T-cell (primary cell): ENCODE measurements at regions not wholly inside any gene's neighbourhood (a gene's known extent, or its start where the extent isn't known, plus 50 kb on each side); places are given as distances from the start of the nearest gene placed in this dataset.
A peak's percentile ranks its signal among the peaks of the same experiment; 100 is the strongest.

ENCODE experiments used
- ATAC-seq, 4 experiments: fragments of 200-7000 bp in 3 of 4; fragments of 150-1000 bp in 1 of 4; cut with Tn5 transposase; replicated peaks in 1 of 4; 1 replicate in 3 of 4; 2 replicates in 1 of 4; pipeline ENCODE4 v1.10.0; 2021; ENCODE audit warnings: moderate library complexity in 3 of 4, mild to moderate bottlenecking in 2 of 4, moderate number of reproducible peaks in 1 of 4
- CTCF ChIA-PET, 2 donors: fragments of 300-600 bp; sonication (Branson Sonifier 250); formaldehyde crosslinking; loops; one replicate each; lab custom pipeline; 2022; ENCODE audit warnings: antibody characterized with exemption in 2 of 2; lab: Charles Lee
- POLR2A ChIA-PET, 2 donors: fragments of 300-600 bp; sonication (Branson Sonifier 250); formaldehyde crosslinking; loops; one replicate each; lab custom pipeline; 2022; ENCODE audit warnings: antibody characterized with exemption in 2 of 2; lab: Charles Lee
- DNase-seq, 35 experiments: peaks; one replicate each; pipeline versions ENCODE4 v3.0.0 to v3.0.0-alpha.2; 2013 to 2023
- H3K27ac ChIP-seq: one replicate; pipeline ENCODE4 v1.5.1; 2013; ENCODE audit warnings: low read length
- H3K27me3 ChIP-seq, 2 experiments: replicated peaks in 1 of 2; 1 replicate in 1 of 2; 2 replicates in 1 of 2; pipeline versions ENCODE4 v1.6.1 to v1.7.0; 2013; ENCODE audit warnings: low read length in 1 of 2, mixed read lengths in 1 of 2; ENCODE audit not compliant: control insufficient read depth in 2 of 2, insufficient read depth in 2 of 2; ENCODE audit errors: extremely low read depth in 1 of 2
- H3K36me3 ChIP-seq, 2 donors: 1 replicate in 1 of 2; 2 replicates in 1 of 2; pipeline versions ENCODE4 v1.6.1 to v1.7.0; 2013; ENCODE audit warnings: low read length in 1 of 2; ENCODE audit not compliant: control insufficient read depth in 2 of 2, insufficient read depth in 1 of 2; ENCODE audit errors: extremely low read depth in 1 of 2
- H3K4me1 ChIP-seq, 2 experiments: 1 replicate in 1 of 2; 2 replicates in 1 of 2; pipeline versions ENCODE4 v1.6.1 to v1.7.0; 2013; ENCODE audit warnings: low read length in 2 of 2, mixed read lengths in 1 of 2; ENCODE audit not compliant: insufficient read depth in 2 of 2, control insufficient read depth in 1 of 2; ENCODE audit errors: extremely low read depth in 1 of 2
- H3K4me3 ChIP-seq, 2 donors: 1 replicate in 1 of 2; 2 replicates in 1 of 2; pipeline versions ENCODE4 v1.5.1 to v1.7.0; 2013; ENCODE audit warnings: mild to moderate bottlenecking in 2 of 2, low read length in 1 of 2, moderate library complexity in 1 of 2; ENCODE audit not compliant: control insufficient read depth in 1 of 2; ENCODE audit errors: extremely low read depth in 1 of 2
- H3K9me3 ChIP-seq: 2 replicates; pipeline ENCODE4 v1.7.0; 2013
- H3K27ac Mint-ChIP-seq, 2 donors: one replicate each; pipeline ENCODE4 v1.8.0; 2020 to 2021; ENCODE audit warnings: mild to moderate bottlenecking in 2 of 2, mixed read lengths in 2 of 2
- H3K27me3 Mint-ChIP-seq, 2 donors: one replicate each; pipeline ENCODE4 v1.8.0; 2021 to 2022; ENCODE audit warnings: mixed read lengths in 2 of 2
- H3K36me3 Mint-ChIP-seq: one replicate; pipeline ENCODE4 v1.8.0; 2021; ENCODE audit warnings: mixed read lengths
- H3K4me1 Mint-ChIP-seq, 3 donors: one replicate each; pipeline ENCODE4 v1.8.0; 2020 to 2022; ENCODE audit warnings: mixed read lengths in 3 of 3, mild to moderate bottlenecking in 1 of 3
- H3K4me3 Mint-ChIP-seq, 3 donors: one replicate each; pipeline ENCODE4 v1.8.0; 2020 to 2022; ENCODE audit warnings: mild to moderate bottlenecking in 3 of 3, mixed read lengths in 3 of 3, moderate library complexity in 3 of 3
- H3K9me3 Mint-ChIP-seq, 3 donors: one replicate each; pipeline ENCODE4 v1.8.0; 2020 to 2022; ENCODE audit warnings: mixed read lengths in 3 of 3
- WGBS: methylation state at CpG from one replicate; pipeline ENCODE4 v1.1.5; 2013; ENCODE audit warnings: missing lambda C conversion rate; ENCODE audit not compliant: insufficient coverage; 5-methylcytosine and 5-hydroxymethylcytosine counted together

DNA sequence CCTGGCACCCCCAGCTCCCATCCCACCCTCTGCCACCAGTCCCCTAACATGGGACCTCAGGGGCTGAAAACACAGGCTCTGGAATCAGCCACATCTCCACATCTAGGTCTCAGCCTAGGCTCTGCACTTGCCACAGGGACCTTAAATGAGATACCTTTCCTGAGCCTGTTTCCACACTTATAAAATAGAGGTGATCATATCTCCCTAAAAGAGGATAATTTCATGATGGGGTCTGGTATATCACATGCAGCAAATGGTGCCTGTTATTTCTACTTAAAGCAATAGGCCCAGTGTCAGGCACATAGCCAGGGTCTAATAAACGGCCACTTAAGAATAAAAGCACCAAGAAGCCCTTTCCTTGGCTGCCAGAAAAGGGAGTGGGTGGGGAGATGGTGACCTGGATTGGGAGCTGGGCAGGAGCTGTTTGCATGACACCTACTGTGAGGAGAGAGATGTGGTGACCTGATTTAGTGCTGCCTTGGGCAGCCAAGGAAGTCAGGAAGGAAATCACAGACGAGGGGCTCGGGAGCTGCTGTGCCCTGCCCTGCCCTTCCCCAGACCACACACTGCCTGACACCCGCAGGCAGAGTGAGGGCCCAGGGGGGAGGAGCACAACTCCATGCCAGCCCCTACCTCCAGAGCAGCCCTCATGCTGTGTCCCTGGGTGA, 71.2 kb downstream of the IRF2BPL start:
- Mint-ChIP-seq H3K36me3 (no peaks in the 10 kb centered on the region), H3K27ac (peak overlapping the region; percentile 91 to 92), H3K4me3 (peak overlapping the region; percentile 42 to 86 (median 82)), H3K27me3 (no peaks in the 10 kb centered on the region), H3K4me1 (peaks cover 63 to 79% (median 67%) of the 10 kb centered on the region in 3 donors), H3K9me3 (no peaks in the 10 kb centered on the region)
- Histone ChIP-seq H3K4me1 (peaks cover 41 to 77% of the 10 kb centered on the region in 2 experiments), H3K4me3 (no peak overlapping the region), H3K27me3 (no peaks in the 10 kb centered on the region), H3K27ac (peak overlapping the region; percentile 92), H3K36me3 (no peaks in the 10 kb centered on the region), H3K9me3 (no peaks in the 10 kb centered on the region)
- ChIA-PET CTCF (interaction anchor here in 1 of 2 donors (0.5 to 1.0 kb wide), 2 partner anchors 8 to 9 kb away, joined by 3 to 6 read pairs; no protein-coding TSS in a partner anchor), POLR2A (no interaction called here)
- DNase-seq (peak in 2 of 35 experiments; percentile 18 to 51), ATAC-seq (no peak)
- WGBS = 17% methylated on average over 4 of the region's 4 CpGs

DNA sequence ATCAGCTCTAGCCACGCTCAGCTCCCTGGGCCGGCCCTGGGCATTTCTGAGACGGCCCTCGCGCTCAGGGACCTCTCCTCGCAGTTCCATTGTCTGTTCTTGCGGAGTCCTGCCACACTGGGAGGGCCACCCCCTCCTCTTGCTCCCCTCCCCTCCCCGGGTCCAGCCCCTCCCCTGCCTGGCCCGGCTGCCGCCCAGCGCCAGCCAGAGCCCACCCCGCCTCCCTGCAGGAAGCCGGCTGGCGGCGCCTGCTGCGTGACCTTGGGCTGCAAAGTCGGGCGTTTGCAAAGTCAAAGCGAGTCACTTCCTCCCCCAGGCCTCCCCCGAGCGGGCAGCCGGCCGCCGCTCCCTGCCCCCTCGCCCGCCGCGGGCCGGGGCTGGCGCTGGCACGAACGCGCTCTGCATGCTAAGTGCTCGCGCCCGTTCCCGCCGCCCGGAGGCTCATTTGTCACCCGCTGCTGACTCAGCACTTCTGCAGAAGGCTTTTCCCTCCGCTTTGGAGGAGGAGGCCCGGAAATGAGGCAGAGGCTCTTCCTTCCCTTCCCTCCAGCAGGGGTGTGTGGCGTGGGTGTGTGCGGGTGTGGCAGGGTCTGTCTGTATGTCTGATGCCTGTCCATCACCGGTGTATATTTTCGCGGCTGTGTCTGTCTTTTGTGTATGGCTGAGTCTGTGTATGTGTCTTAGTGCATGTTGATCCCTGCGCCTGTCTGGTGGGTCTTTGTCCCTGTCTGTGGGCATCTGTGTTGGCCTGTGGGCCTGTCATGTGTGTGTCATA, 72.0 kb downstream of the IRF2BPL start:
- H3K4me3 Mint-ChIP-seq = peak overlapping the region; percentile 82 to 86 (median 84)
- Histone ChIP-seq H3K27ac (peak overlapping the region; percentile 95), H3K9me3 (no peaks in the 10 kb centered on the region), H3K36me3 (no peaks in the 10 kb centered on the region), H3K4me3 (peak overlapping the region; percentile 59 to 67), H3K4me1 (peaks cover 37 to 70% of the 10 kb centered on the region in 2 experiments), H3K27me3 (no peaks in the 10 kb centered on the region)
- H3K27me3 Mint-ChIP-seq = no peaks in the 10 kb centered on the region
- no peaks in the 10 kb centered on the region for H3K36me3 Mint-ChIP-seq
- DNase-seq (peak; percentile 60 to 93 (median 73)), ATAC-seq (peak; percentile 60 to 74 (median 72))
- H3K9me3 Mint-ChIP-seq = no peaks in the 10 kb centered on the region
- under 1% methylated on average over 33 of the region's 48 CpGs for WGBS
- H3K4me1 Mint-ChIP-seq = peaks cover 58 to 71% (median 60%) of the 10 kb centered on the region in 3 donors
- ChIA-PET CTCF (interaction anchor here (0.6 to 1.6 kb wide), 13 partner anchors 9 to 139 kb away, joined by 3 to 10 read pairs (median 5); no protein-coding TSS in a partner anchor), POLR2A (interaction anchor here in 1 of 2 donors (0.6 to 1.6 kb wide), 6 partner anchors 9 to 84 kb away, joined by 3 to 8 read pairs (median 6); no protein-coding TSS in a partner anchor)
- peak overlapping the region; percentile 97 to 98 for H3K27ac Mint-ChIP-seq

DNA sequence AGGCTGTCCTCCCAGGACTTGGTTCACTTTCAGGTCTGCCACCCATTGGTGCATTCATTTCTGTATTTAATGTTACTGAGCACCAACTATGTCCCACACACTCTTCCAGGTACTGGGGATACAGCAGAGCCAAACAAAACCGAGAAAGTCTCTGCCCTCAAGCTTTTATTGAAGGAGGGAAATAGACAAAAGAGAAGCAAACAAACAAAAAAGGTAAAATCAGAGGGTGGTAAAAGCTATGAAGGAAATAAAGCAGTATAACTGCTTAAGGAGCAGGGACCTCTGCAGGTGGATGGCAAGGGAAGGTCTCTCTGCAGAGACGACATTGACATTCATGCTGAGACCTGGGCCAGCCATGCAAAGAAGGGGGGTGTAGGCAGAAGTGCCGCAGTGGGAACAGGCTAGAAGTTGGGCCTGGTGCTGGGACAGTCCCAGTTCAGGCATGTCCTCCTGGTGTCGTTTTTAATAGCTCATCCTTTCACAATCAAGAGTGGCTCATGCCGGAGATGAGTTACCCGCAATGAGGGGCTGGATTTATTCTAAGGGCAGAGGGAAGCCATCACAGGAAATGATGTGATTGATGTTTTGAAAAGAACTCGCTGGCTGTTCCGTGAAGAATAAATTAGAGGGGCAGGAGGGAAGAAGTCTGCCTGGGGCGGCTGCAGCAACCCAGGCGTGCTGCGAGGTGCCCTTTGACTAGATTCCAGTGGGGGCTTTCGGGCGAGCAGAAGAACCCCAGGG, 72.8 kb downstream of the IRF2BPL start:
- POLR2A ChIA-PET = interaction anchor here (0.6 to 1.6 kb wide), 8 partner anchors 8 to 85 kb away, joined by 3 to 8 read pairs (median 4); no protein-coding TSS in a partner anchor
- peak overlapping the region; percentile 95 for H3K27ac ChIP-seq
- CTCF ChIA-PET = interaction anchor here (0.5 to 1.6 kb wide), 21 partner anchors 8 to 139 kb away, joined by 3 to 10 read pairs (median 4); no protein-coding TSS in a partner anchor
- no peaks in the 10 kb centered on the region for H3K9me3 Mint-ChIP-seq
- H3K27me3 Mint-ChIP-seq = no peaks in the 10 kb centered on the region
- no peaks in the 10 kb centered on the region for H3K36me3 Mint-ChIP-seq
- peaks cover 52 to 69% (median 58%) of the 10 kb centered on the region in 3 donors for H3K4me1 Mint-ChIP-seq
- peak overlapping the region; percentile 59 to 67 for H3K4me3 ChIP-seq
- DNase-seq (peak; percentile 30 to 85 (median 55)), ATAC-seq (peak; percentile 67 to 70 (median 69))
- peak overlapping the region; percentile 97 to 98 for H3K27ac Mint-ChIP-seq
- H3K4me1 ChIP-seq = peaks cover 30 to 67% of the 10 kb centered on the region in 2 experiments
- no peaks in the 10 kb centered on the region for H3K36me3 ChIP-seq
- WGBS = 7% methylated on average over 10 of the region's 13 CpGs
- H3K9me3 ChIP-seq = no peaks in the 10 kb centered on the region
- peak overlapping the region; percentile 82 to 86 (median 84) for H3K4me3 Mint-ChIP-seq
- no peaks in the 10 kb centered on the region for H3K27me3 ChIP-seq

DNA sequence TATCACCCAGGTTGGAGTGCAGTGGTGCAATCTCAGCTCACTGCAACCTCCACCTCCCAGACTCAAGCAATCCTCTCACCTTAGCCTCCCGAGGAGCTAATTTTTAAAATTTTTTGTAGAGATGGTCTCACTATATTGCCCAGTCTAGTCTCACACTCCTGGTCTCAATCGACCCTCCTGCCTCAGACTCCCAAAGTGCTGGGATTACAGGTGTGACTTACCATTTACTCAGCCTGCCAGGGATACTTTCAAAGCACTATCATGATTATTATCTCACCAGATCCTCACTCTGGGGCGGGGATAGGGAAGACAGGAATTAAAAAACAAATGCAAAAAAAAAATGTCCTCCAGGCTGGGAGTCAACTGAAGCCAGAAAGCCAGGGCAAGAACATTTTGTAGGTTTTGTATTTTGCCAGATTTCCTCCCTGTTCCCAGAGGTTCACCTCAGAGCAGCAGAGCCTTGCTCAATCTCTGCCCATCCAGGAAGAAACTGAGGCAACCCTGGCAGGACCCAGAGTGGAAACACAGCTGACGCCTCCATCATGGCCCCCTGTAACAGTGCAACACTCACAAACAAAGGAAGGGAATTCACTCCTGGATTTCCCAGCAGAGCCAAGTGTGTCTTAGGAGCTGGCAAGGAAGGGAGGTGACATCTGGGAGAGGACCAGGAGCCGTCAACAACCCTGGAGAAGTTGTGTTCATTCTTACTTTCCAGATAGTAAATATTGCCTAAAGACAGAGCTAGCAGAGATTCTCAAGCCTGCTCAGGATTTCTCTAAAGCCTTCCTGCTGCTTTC, 73.9 kb downstream of the IRF2BPL start:
- ATAC-seq (no peak), DNase-seq (no peak)
- 88% methylated on average over 1 of the region's 5 CpGs for WGBS
- H3K9me3 ChIP-seq = no peaks in the 10 kb centered on the region
- no peaks in the 10 kb centered on the region for H3K9me3 Mint-ChIP-seq
- H3K27ac Mint-ChIP-seq = peak overlapping the region; percentile 97 to 98
- no peak overlapping the region for H3K4me3 ChIP-seq
- H3K27ac ChIP-seq = peak overlapping the region; percentile 95
- peaks cover 44 to 60% (median 53%) of the 10 kb centered on the region in 3 donors for H3K4me1 Mint-ChIP-seq
- ChIA-PET POLR2A (interaction anchor here in 1 of 2 donors (1.6 kb wide), 1 partner anchor 25 kb away, joined by 7 read pairs; no protein-coding TSS in a partner anchor), CTCF (interaction anchor here (0.6 to 1.6 kb wide), 7 partner anchors 15 to 116 kb away, joined by 3 to 7 read pairs (median 4); no protein-coding TSS in a partner anchor)
- H3K4me3 Mint-ChIP-seq = peak overlapping the region in 2 of 3 donors; percentile 9 to 86
- H3K36me3 ChIP-seq = no peaks in the 10 kb centered on the region
- no peaks in the 10 kb centered on the region for H3K27me3 ChIP-seq
- peaks cover 30 to 68% of the 10 kb centered on the region in 2 experiments for H3K4me1 ChIP-seq
- no peaks in the 10 kb centered on the region for H3K36me3 Mint-ChIP-seq
- H3K27me3 Mint-ChIP-seq = no peaks in the 10 kb centered on the region

DNA sequence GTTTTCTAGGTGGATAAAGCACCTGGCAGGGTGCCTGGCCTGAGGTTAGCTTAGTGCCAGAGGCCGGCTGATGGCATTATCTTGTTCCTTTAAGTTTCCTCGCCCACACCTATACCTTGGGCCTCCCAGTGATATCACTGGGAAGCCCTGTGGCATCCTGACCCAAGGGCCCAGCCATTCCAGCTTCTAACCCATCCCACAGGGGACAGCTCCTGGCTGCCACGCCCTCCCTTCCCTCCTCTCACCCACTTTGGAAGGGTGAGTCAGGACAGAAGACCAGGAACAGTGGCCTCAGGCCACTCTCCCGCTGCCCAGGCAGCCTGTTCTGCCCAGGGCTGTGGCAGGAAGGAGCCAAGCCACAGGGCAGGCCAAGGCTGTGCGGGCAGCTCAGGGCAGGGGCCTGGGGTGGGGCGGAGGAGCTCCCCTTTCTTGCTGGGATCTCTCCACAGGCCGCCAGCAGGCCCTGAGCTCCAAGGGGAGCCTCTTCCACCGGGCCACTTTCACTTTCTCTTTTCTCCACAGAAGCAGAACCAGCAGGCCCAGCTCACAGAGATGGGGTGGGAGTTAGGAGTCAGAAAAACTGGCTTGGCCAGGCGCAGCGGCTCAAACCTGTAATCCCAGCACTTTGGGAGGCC, 75.1 kb downstream of the IRF2BPL start:
- peak in 32 of 35 experiments; percentile 14 to 74 (median 37) for DNase-seq
- Mint-ChIP-seq H3K4me1 (peaks cover 38 to 54% (median 54%) of the 10 kb centered on the region in 3 donors), H3K36me3 (no peaks in the 10 kb centered on the region), H3K9me3 (no peaks in the 10 kb centered on the region), H3K27ac (peak overlapping the region; percentile 78 to 91), H3K4me3 (peak overlapping the region; percentile 41 to 86 (median 45)), H3K27me3 (no peaks in the 10 kb centered on the region)
- CTCF ChIA-PET = interaction anchor here (0.6 to 1.3 kb wide), 8 partner anchors 8 to 117 kb away, joined by 3 to 9 read pairs (median 4); no protein-coding TSS in a partner anchor
- POLR2A ChIA-PET = interaction anchor here (0.5 to 1.2 kb wide), 7 partner anchors 9 to 778 kb away, joined by 3 to 6 read pairs (median 4); no protein-coding TSS in a partner anchor
- no peaks in the 10 kb centered on the region for H3K36me3 ChIP-seq
- H3K27me3 ChIP-seq = no peaks in the 10 kb centered on the region
- H3K9me3 ChIP-seq = no peaks in the 10 kb centered on the region
- H3K4me3 ChIP-seq = peak overlapping the region; percentile 40 to 54
- peak in 1 of 4 experiments; percentile 21 for ATAC-seq
- H3K27ac ChIP-seq = peak overlapping the region; percentile 83
- peaks cover 27 to 60% of the 10 kb centered on the region in 2 experiments for H3K4me1 ChIP-seq
- WGBS = 54% methylated on average over 6 of the region's 10 CpGs
